ENCODE measurements at regions not wholly inside any gene's neighbourhood (a gene's known extent, or its start where the extent isn't known, plus 50 kb on each side); places are given as distances from the start of the nearest gene placed in this dataset.

- Histone ChIP-seq H3K36me3 (no peaks in the 10 kb centered on the region), H3K4me3 (no peak overlapping the region), H3K9me3 (no peaks in the 10 kb centered on the region), H3K27me3 (no peaks in the 10 kb centered on the region), H3K4me1 (peaks cover 3 to 12% (median 8%) of the 10 kb centered on the region in 4 donors), H3K27ac (no peak overlapping the region)
- in situ Hi-C loops (cut with MboI; ENCODE audit: low pct_ligation_motif_present in 1 of 4, low pct_unique_long_range_greater_than_20kb in 1 of 4, low sequenced_read_pairs in 3 of 4) (no loop called here), intact Hi-C loops (cut with DNase I; ENCODE audit: low total_unique reads) (no loop called here)
- 85 to 89% methylated on average over 7 to 21 of the region's 21 CpGs for WGBS, 2 donors (ENCODE audit: low coverage in 1 of 2)
- no peak for DNase-seq
- TF ChIP-seq EP300 (IDR thresholded peaks at IDR 0.05; ENCODE audit: low read depth) (no peak), CTCF (IDR thresholded peaks at IDR 0.05) (peak; percentile 45 to 52 (median 47))
Observed at GRCh38 chr16:85528528-85529387, 84.4 kb upstream of the GSE1 start.

GRCh38 chr16:85529489-85530369, 83.4 kb upstream of the GSE1 start:
- DNase-seq: no peak
- Histone ChIP-seq H3K4me1 (peaks cover 0 to 3% (median 1%) of the 10 kb centered on the region in 4 donors), H3K9me3 (no peaks in the 10 kb centered on the region), H3K36me3 (no peaks in the 10 kb centered on the region), H3K27me3 (no peaks in the 10 kb centered on the region), H3K27ac (no peak overlapping the region), H3K4me3 (no peak overlapping the region)
- TF ChIP-seq CTCF (IDR thresholded peaks at IDR 0.05) (no peak), POLR2AphosphoS5 (IDR thresholded peaks at IDR 0.05) (no peak), POLR2A (IDR thresholded peaks at IDR 0.05) (no peak), EP300 (IDR thresholded peaks at IDR 0.05; ENCODE audit: low read depth) (no peak)
- 75 to 88% methylated on average over 4 to 20 of the region's 20 CpGs for WGBS, 2 donors (ENCODE audit: low coverage in 1 of 2)
- in situ Hi-C loops (cut with MboI; ENCODE audit: low pct_ligation_motif_present in 1 of 4, low pct_unique_long_range_greater_than_20kb in 1 of 4, low sequenced_read_pairs in 3 of 4): no loop called here
- intact Hi-C loops (cut with DNase I; ENCODE audit: low total_unique reads): no loop called here

- no peak overlapping the region for H3K4me3 ChIP-seq
- TF ChIP-seq EP300 (IDR thresholded peaks at IDR 0.05; ENCODE audit: low read depth) (no peak), POLR2AphosphoS5 (IDR thresholded peaks at IDR 0.05) (no peak), POLR2A (IDR thresholded peaks at IDR 0.05) (no peak), CTCF (IDR thresholded peaks at IDR 0.05) (no peak)
- no peaks in the 10 kb centered on the region for H3K9me3 ChIP-seq
- H3K27me3 ChIP-seq: no peaks in the 10 kb centered on the region
- WGBS, 2 donors (ENCODE audit: low coverage in 1 of 2): 80 to 85% methylated on average over 6 to 10 of the region's 10 CpGs
- H3K36me3 ChIP-seq: no peaks in the 10 kb centered on the region
- DNase-seq: no peak
- peaks cover 3 to 9% (median 6%) of the 10 kb centered on the region in 4 donors for H3K4me1 ChIP-seq
- intact Hi-C loops (cut with DNase I; ENCODE audit: low total_unique reads) (no loop called here), in situ Hi-C loops (cut with MboI; ENCODE audit: low pct_ligation_motif_present in 1 of 4, low pct_unique_long_range_greater_than_20kb in 1 of 4, low sequenced_read_pairs in 3 of 4) (no loop called here)
- no peak overlapping the region for H3K27ac ChIP-seq
Observed at GRCh38 chr16:85530370-85530739, 82.8 kb upstream of the GSE1 start.

- Histone ChIP-seq H3K4me1 (peaks cover 14 to 21% (median 17%) of the 10 kb centered on the region in 4 donors), H3K27ac (no peak overlapping the region), H3K36me3 (no peaks in the 10 kb centered on the region), H3K9me3 (no peaks in the 10 kb centered on the region), H3K27me3 (no peaks in the 10 kb centered on the region), H3K4me3 (no peak overlapping the region)
- intact Hi-C loops (cut with DNase I; ENCODE audit: low total_unique reads) (no loop called here), in situ Hi-C loops (cut with MboI; ENCODE audit: low pct_ligation_motif_present in 1 of 4, low pct_unique_long_range_greater_than_20kb in 1 of 4, low sequenced_read_pairs in 3 of 4) (no loop called here)
- no peak for TF ChIP-seq POLR2A (IDR thresholded peaks at IDR 0.05)
- no peak for TF ChIP-seq POLR2AphosphoS5 (IDR thresholded peaks at IDR 0.05)
- no peak for TF ChIP-seq CTCF (IDR thresholded peaks at IDR 0.05)
- TF ChIP-seq EP300 (IDR thresholded peaks at IDR 0.05; ENCODE audit: low read depth): no peak
- DNase-seq: no peak
- 80% methylated on average over 1 to 10 of the region's 10 CpGs for WGBS, 2 donors (ENCODE audit: low coverage in 1 of 2)
Observed at GRCh38 chr16:85531516-85531915, 81.6 kb upstream of the GSE1 start.
